ENCODE measurements at regions not wholly inside any gene's neighbourhood (a gene's known extent, or its start where the extent isn't known, plus 50 kb on each side); places are given as distances from the start of the nearest gene placed in this dataset.

DNA sequence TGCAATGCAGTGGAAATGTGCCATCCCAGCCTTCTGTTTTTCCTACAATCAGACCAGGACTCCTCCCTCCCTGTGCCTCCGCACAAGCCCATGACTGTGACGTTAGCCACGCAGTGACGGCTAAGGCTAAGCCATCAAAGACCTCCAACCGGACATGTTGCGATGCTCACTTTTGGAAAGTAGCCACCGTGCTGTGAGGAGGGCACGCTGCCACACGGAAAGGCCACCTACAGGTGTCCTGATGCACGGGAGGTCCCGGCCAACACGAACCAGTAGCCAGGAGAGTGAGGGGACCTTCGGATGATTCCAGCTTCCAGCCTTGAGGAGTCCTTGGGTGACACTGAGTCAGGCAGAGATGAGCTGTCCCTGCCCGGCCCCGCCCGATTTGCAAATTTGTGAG is 53.9 kb downstream of the FOXL1 start:
- DNase-seq (ENCODE audit: low read depth in 2 of 2): no peak

DNA sequence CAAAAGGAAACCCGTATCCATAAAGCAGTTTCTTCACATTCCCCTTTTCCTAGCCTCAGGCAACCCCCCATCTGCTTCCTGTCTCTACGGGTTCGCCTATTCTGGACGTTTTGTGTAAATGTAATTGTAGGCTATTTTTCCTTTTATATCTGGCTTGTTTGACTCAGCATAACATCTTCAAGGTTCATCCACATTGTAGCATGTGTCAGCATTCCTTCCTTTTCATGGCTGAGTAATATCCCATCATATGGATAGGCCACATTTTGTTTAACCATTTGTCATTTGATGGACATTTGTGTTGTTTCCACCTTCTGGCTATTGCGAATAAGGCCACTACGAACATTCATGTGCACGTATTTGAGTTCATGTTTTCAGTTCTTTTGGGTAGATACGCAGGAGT is 54.6 kb downstream of the FOXL1 start:
- no peak for DNase-seq (ENCODE audit: low read depth in 2 of 2)

- no peak for DNase-seq (ENCODE audit: low read depth in 2 of 2)
These were observed 55.9 kb downstream of the FOXL1 start for GRCh38 chr16:86634292-86634691.

GRCh38 chr16:86635176-86635876 is 57.0 kb downstream of the FOXL1 start:
- DNase-seq (ENCODE audit: low read depth in 2 of 2): peak; percentile 33 to 42

DNA sequence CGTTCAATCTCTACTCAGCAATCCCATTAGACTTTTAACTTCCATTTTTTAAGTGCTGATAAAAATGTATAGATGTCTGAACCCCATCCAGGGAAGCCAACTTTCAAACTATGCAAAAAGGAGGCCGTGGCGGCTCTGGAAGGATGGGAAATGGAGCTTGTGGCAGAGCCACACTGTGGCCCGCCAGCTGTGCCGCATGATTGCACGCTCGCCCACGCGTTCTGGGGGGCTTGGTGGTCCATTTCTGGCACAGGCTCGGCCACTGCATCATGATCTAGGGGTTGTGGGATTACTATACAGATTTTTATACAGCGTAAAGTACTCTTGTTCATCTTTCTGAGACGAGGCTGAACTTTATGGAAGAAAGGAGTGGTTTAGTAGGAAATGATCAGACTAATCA is 57.6 kb downstream of the FOXL1 start:
- no peak for DNase-seq (ENCODE audit: low read depth in 2 of 2)

- no peak for DNase-seq (ENCODE audit: low read depth in 2 of 2)
These were observed 59.4 kb downstream of the FOXL1 start for GRCh38 chr16:86637744-86638143.

- no peak for DNase-seq (ENCODE audit: low read depth in 2 of 2)
These were observed 60.3 kb downstream of the FOXL1 start for GRCh38 chr16:86638642-86639041.

DNA sequence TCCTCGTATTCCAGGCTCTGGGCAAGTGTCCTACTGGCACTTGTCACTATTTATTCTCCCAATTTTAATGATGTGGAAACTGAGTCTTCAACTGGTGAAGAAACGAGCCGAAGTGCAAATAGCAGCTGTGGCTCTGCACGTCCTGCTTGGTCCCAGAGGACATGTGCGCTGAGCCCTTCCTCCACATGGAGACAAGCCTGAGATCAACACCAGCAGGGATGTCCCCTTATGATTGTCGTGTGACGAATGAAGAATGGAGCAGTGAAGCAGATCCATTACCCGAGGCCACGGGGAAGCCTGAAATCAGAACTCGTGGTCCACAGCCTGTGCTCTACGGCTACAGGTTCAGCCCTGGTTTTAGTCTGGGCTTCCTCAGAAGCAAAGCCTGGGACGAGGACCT is 61.0 kb downstream of the FOXL1 start:
- DNase-seq (ENCODE audit: low read depth in 2 of 2): no peak

GRCh38 chr16:86640265-86640843 is 62.0 kb downstream of the FOXL1 start:
- DNase-seq (ENCODE audit: low read depth in 2 of 2): no peak

DNA sequence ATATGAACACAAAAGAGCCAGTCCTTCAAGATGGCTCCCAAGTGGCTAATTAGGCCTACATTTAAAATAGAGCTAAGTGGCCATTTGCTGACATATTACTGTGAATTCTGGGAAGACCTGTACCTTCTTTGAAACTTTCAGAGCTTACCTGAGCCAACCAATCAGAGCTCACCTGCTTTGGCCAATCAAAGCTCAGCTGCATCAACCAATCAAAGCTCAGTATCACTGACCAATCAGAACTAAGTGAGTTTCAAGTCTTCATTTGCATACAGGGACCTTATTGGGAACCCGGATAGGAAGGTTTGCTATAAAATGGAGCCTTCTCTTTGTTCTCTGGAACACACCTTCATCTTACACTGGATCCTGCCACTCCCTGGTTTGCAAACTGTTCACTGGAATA is 63.7 kb downstream of the FOXL1 start:
- DNase-seq (ENCODE audit: low read depth in 2 of 2): no peak

DNA sequence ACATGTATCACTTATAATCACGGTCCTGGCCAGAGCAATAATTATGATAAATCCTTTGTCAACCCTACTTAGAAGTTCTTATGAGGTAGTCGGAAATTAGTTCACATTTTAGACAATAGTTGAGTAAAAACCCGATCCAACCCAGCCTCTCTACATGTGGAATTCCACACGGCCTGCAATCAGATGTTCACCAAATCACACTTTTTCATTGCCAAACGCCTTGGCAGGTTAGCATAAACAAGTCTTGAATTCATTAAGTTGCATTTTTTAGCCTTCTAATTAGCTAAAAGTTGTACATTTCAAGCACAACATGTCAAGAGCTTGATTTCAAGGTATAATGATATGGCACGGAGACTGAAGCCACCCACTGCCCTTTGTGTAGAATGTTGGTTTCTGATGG is 65.3 kb downstream of the FOXL1 start:
- no peak for DNase-seq (ENCODE audit: low read depth in 2 of 2)

- no peak for DNase-seq (ENCODE audit: low read depth in 2 of 2)
These were observed 69.2 kb downstream of the FOXL1 start for GRCh38 chr16:86647561-86647960.

DNA sequence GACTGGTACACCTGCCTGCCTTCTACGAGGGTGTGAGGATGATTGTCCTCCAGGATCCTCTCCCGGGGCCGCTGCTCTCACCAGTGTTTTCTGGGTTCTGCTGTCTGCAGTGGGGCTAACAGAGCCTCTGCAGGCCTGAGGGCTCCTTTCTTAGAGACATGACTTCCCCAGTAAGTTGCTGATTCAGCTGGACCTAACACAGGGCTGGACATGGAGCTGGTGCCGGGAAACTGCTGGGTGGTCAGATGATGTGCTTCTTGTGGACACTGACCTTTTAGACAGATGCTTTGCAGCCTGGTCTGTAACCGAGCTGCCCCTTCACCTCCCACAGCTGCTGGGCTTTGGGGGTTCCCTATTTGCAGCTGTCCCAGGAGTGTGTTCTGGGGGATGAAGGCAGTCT is 71.5 kb downstream of the FOXL1 start:
- no peak for DNase-seq (ENCODE audit: low read depth in 2 of 2)

GRCh38 chr16:86651013-86651627 is 72.8 kb downstream of the FOXL1 start:
- DNase-seq (ENCODE audit: low read depth in 2 of 2): no peak

DNA sequence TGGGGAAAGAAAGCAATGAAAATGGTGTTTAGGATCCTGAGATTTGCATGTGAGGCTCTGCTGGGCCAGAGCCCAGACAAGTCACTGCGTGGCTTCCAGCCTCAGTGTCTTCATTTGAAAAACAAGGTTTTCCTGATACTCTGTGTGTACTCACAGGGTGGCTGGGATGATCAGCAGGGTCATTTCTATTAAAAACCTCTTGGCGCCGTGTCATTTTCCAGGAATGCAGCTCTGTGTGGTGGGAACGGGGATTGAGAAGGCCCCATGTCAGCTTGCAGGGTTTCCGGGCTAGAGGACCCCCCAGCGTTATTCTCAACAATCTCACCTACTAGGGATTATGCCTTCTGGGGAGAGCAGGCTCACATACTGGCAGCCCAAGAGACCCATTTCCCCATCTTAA is 73.5 kb downstream of the FOXL1 start:
- DNase-seq (ENCODE audit: low read depth in 2 of 2): no peak

- no peak for DNase-seq (ENCODE audit: low read depth in 2 of 2)
These were observed 75.1 kb downstream of the FOXL1 start for GRCh38 chr16:86653285-86654006.

DNA sequence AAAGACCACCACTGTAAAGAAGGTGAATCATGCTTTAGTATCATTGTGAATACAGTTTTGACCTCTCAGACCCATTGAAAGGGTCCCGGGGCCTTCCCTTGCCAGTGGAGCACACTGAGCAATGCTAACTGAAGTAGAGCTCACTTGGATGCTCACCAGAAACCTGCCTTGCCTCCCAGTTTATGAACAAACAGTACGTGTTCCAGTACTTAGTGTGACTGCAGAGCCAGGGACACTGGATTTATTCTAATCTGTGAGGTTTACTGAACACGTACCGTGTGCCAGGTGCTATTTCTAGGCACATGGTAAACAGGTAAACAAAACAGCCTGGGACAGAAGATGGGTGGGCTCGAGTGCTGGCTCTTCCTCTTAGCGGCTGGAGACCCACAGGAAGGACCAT is 79.6 kb downstream of the FOXL1 start:
- DNase-seq (ENCODE audit: low read depth in 2 of 2): no peak

DNA sequence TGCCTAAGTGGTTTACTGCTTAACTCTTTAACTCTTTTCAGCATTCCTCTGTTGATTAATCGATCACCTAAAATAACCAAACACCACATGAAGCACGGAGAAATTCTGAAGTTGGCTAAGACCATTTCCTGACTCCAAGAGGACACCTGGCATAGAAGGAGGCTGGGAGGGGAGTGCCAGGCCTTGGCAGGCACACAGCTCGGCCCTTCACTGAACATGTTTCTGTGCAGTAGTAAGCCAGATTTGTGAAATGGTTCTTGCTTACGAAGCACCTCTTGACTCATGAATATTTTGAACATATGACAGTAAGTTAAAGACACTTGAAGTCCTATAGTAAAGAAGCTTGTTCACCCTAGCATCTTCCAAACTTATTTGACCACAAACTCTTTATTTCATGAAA is 82.3 kb downstream of the FOXL1 start:
- no peak for DNase-seq (ENCODE audit: low read depth in 2 of 2)

DNA sequence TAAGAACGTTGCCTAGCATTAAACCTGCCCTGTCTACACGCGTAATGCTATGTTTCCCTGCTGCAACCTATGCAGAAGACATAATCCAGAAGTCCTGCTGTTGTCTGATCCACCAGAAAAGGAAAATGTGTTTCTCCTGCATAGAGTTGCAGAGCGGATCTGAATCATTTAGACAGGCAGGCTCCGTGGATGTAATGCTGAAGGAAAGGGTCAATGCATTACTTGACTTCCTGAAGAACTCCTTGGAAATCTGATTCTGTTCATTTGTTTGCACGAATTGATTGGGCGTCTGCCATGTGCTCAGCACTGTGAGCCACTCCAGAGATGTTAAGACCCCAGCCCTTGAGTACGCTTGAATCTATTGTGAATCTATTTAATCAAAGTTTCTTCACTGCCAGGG is 83.4 kb downstream of the FOXL1 start:
- DNase-seq (ENCODE audit: low read depth in 2 of 2): no peak

GRCh38 chr16:86662195-86662594 is 83.8 kb downstream of the FOXL1 start:
- DNase-seq (ENCODE audit: low read depth in 2 of 2): no peak

GRCh38 chr16:86662740-86663139 is 84.4 kb downstream of the FOXL1 start:
- DNase-seq (ENCODE audit: low read depth in 2 of 2): no peak

DNA sequence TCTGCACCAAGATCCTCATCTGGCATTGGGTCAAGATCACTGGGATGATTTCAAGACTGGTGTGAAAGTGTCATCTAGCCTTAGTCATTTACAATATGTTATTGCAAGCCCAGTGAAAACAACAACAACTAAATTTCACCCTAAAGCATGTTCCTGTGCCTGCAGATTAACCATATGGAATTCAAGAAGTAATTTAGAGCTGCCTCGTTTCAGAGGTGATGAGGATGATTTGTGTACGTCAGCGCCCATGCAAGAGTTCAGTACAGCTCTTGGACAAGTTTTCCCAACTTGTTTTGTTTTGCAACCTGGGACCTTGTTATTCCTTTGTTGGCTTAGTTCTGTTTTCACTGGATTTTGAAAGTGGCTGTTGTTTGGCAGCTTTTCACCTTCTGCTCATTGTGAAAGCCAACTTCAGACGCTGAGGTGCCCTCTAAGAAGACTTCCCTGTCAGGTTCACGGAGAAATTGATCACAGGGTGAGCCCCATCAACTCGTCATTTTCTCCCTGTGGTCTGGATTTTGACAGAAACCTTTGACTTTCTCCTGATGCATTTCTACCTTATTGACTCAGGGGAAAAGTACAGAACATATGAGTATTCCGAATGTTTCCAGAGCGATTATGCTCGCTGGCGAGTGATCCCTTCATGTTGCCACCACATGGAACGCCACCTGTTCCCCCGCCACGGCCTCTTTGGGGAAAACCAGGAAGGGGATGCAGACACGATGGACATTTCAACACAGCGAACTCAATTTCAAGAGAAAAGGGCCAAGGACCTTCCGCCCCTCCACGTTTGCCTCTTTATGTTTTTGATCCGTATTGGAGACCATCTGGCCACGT is 85.6 kb downstream of the FOXL1 start:
- DNase-seq (ENCODE audit: low read depth in 2 of 2): no peak
